ENCODE measurements at regions not wholly inside any gene's neighbourhood (a gene's known extent, or its start where the extent isn't known, plus 50 kb on each side); places are given as distances from the start of the nearest gene placed in this dataset.

- no peak for DNase-seq
Observed at GRCh38 chrX:8873956-8874355, 72.8 kb upstream of the FAM9A start.

GRCh38 chrX:8873102-8873501 is 71.9 kb upstream of the FAM9A start:
- intact Hi-C loops (cut with DNase I) = no loop called here

More at GRCh38 chrX:8873956-8874355, 72.8 kb upstream of the FAM9A start:
- intact Hi-C loops (cut with DNase I) = no loop called here

GRCh38 chrX:8870411-8870810 is 69.2 kb upstream of the FAM9A start:
- intact Hi-C loops (cut with DNase I) = no loop called here
- peak in 2 of 42 donors; percentile 1 to 4 for DNase-seq

More at GRCh38 chrX:8873102-8873501, 71.9 kb upstream of the FAM9A start:
- DNase-seq = no peak

- intact Hi-C loops (cut with DNase I) = no loop called here
- DNase-seq = no peak
Observed at GRCh38 chrX:8869812-8870211, 68.6 kb upstream of the FAM9A start.

- DNase-seq = no peak
- intact Hi-C loops (cut with DNase I) = no loop called here
Observed at GRCh38 chrX:8868906-8869305, 67.7 kb upstream of the FAM9A start.

- intact Hi-C loops (cut with DNase I) = no loop called here
- DNase-seq = no peak
Observed at GRCh38 chrX:8868070-8868773, 67.0 kb upstream of the FAM9A start.

GRCh38 chrX:8867406-8867805 is 66.2 kb upstream of the FAM9A start:
- intact Hi-C loops (cut with DNase I) = no loop called here
- DNase-seq = no peak

- DNase-seq = peak in 2 of 42 donors; percentile 2 to 9
Observed at GRCh38 chrX:8864161-8864560, 63.0 kb upstream of the FAM9A start.

GRCh38 chrX:8861908-8862307 is 60.7 kb upstream of the FAM9A start:
- intact Hi-C loops (cut with DNase I) = no loop called here
- DNase-seq = no peak

More at GRCh38 chrX:8864161-8864560, 63.0 kb upstream of the FAM9A start:
- intact Hi-C loops (cut with DNase I) = no loop called here

- DNase-seq = no peak
- intact Hi-C loops (cut with DNase I) = no loop called here
Observed at GRCh38 chrX:8851231-8851886, 50.2 kb upstream of the FAM9A start.
